Smooth muscle cell (in vitro differentiated cells): ENCODE measurements at regions not wholly inside any gene's neighbourhood (a gene's known extent, or its start where the extent isn't known, plus 50 kb on each side); places are given as distances from the start of the nearest gene placed in this dataset.

Experiments used
- DNase-seq: peaks from one replicate; lab custom pipeline; 2025; ENCODE audit not compliant: unreplicated experiment; lab: John Stamatoyannopoulos, UW
- H2AFZ ChIP-seq: fragments of 200-600 bp; sonication (generic); 2 replicates; pipeline ENCODE4 v1.6.0; 2016; ENCODE audit warnings: antibody characterized with exemption, low read depth, mild to moderate bottlenecking
- H3F3A ChIP-seq: fragments of 200-600 bp; sonication (generic); 2 replicates; pipeline ENCODE4 v1.6.0; 2017; ENCODE audit warnings: antibody characterized with exemption, low read depth
- H3K27ac ChIP-seq: fragments of 200-600 bp; sonication (generic); 2 replicates; pipeline ENCODE4 v1.5.1; 2016; ENCODE audit warnings: low read depth, mild to moderate bottlenecking
- H3K27me3 ChIP-seq: fragments of 200-600 bp; sonication (generic); 2 replicates; pipeline ENCODE4 v1.6.1; 2016; ENCODE audit warnings: low read depth, mild to moderate bottlenecking
- H3K36me3 ChIP-seq: fragments of 200-600 bp; sonication (generic); 2 replicates; pipeline ENCODE4 v1.5.1; 2016; ENCODE audit warnings: low read depth
- H3K4me1 ChIP-seq: fragments of 200-600 bp; sonication (generic); 2 replicates; pipeline ENCODE4 v1.5.1; 2016; ENCODE audit warnings: low read depth
- H3K4me2 ChIP-seq: fragments of 200-600 bp; sonication (generic); 2 replicates; pipeline ENCODE4 v1.6.0; 2016; ENCODE audit warnings: mild to moderate bottlenecking
- H3K4me3 ChIP-seq: fragments of 200-600 bp; sonication (generic); 2 replicates; pipeline ENCODE4 v1.5.1; 2016; ENCODE audit warnings: mild to moderate bottlenecking
- H3K79me2 ChIP-seq: fragments of 200-600 bp; sonication (generic); 2 replicates; pipeline ENCODE4 v1.6.0; 2016; ENCODE audit warnings: low read depth, mild to moderate bottlenecking
- H3K9ac ChIP-seq: fragments of 200-600 bp; sonication (generic); 2 replicates; pipeline ENCODE4 v1.6.0; 2016; ENCODE audit warnings: low read depth
- H3K9me3 ChIP-seq: fragments of 200-600 bp; sonication (generic); replicated peaks from 2 replicates; pipeline ENCODE4 v1.5.1; 2016; ENCODE audit warnings: low read depth
- H4K20me1 ChIP-seq: fragments of 200-600 bp; sonication (generic); 2 replicates; pipeline ENCODE4 v1.6.0; 2016; ENCODE audit warnings: low read depth
- WGBS: methylation state at CpG from one replicate; pipeline ENCODE4 v1.1.7; 2016; ENCODE audit warnings: low lambda C conversion rate; 5-methylcytosine and 5-hydroxymethylcytosine counted together
- TF ChIP-seq, protein P1 (sequence below): fragments of 200-600 bp; sonication (generic); IDR thresholded peaks from 2 replicates; pipeline ENCODE4 v1.5.1; 2017; ENCODE audit warnings: borderline replicate concordance, mild to moderate bottlenecking, antibody characterized with exemption; ENCODE audit not compliant: insufficient read depth, poor library complexity, severe bottlenecking

DNA sequence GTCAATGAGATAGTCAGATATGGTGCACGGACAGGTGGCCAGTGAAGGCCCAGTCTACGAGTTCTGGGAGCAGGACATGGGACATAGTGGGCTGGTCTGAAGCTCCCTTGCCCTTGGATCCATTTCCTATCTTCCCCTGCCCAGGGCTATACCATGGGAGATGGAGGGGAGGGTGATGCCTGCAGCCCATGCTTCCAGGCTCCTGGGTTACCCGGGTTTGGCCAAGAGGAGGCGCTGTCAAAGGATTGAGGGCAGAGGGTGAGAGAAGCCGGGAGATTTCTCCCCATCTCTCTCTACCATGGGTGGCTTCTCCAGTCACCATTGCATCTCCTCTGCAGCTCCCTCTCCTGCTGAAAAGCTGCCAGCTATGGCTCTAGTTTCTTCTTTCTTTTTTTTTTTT lies 52.8 kb upstream of the LHX5 start:
- peaks cover 71% of the 10 kb centered on the region for H3K27me3 ChIP-seq
- H3K36me3 ChIP-seq = no peaks in the 10 kb centered on the region
- WGBS = 81% methylated on average over 5 of the region's 5 CpGs
- peaks cover 8% of the 10 kb centered on the region for H3K4me1 ChIP-seq
- H3F3A ChIP-seq = no peaks in the 10 kb centered on the region
- H3K9me3 ChIP-seq = no peaks in the 10 kb centered on the region
- H3K4me2 ChIP-seq = no peak overlapping the region
- H2AFZ ChIP-seq = no peak overlapping the region
- H3K9ac ChIP-seq = no peak overlapping the region
- no peaks in the 10 kb centered on the region for H4K20me1 ChIP-seq
- H3K79me2 ChIP-seq = no peaks in the 10 kb centered on the region
- TF ChIP-seq, protein P1, sequence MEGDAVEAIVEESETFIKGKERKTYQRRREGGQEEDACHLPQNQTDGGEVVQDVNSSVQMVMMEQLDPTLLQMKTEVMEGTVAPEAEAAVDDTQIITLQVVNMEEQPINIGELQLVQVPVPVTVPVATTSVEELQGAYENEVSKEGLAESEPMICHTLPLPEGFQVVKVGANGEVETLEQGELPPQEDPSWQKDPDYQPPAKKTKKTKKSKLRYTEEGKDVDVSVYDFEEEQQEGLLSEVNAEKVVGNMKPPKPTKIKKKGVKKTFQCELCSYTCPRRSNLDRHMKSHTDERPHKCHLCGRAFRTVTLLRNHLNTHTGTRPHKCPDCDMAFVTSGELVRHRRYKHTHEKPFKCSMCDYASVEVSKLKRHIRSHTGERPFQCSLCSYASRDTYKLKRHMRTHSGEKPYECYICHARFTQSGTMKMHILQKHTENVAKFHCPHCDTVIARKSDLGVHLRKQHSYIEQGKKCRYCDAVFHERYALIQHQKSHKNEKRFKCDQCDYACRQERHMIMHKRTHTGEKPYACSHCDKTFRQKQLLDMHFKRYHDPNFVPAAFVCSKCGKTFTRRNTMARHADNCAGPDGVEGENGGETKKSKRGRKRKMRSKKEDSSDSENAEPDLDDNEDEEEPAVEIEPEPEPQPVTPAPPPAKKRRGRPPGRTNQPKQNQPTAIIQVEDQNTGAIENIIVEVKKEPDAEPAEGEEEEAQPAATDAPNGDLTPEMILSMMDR = no peak
- no peak overlapping the region for H3K4me3 ChIP-seq
- no peak overlapping the region for H3K27ac ChIP-seq
- no peak for DNase-seq

DNA sequence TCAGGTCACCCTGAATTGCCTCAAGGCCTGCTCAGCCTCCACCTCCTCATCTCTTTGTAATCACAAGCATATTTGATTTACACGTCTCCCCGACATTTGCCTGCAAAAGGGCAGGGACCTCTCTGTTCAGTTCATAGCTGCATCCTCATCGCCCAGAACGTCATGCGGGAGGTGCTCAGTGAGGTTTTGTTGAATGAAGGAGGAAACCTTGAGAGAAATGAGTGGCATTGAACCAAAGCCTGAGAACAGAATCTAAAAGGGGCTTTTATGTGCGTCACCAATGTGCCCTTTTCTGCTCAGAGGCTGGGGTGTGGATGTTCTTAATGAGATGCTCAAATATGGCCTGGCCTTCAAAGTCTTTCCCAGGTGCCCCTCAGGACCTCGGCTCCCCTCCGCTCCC lies 50.0 kb upstream of the LHX5 start:
- DNase-seq = no peak
- Histone ChIP-seq H3K4me3 (no peak overlapping the region), H3K4me2 (no peak overlapping the region), H3K27me3 (peaks cover 76% of the 10 kb centered on the region), H3K79me2 (no peaks in the 10 kb centered on the region), H4K20me1 (no peaks in the 10 kb centered on the region), H3K9ac (no peak overlapping the region), H3F3A (no peaks in the 10 kb centered on the region), H3K27ac (no peak overlapping the region), H3K36me3 (no peaks in the 10 kb centered on the region), H3K4me1 (no peaks in the 10 kb centered on the region), H2AFZ (no peak overlapping the region), H3K9me3 (no peaks in the 10 kb centered on the region)
- WGBS = 88% methylated on average over 8 of the region's 8 CpGs
- TF ChIP-seq, protein P1 = no peak
